ENCODE measurements at regions not wholly inside any gene's neighbourhood (a gene's known extent, or its start where the extent isn't known, plus 50 kb on each side); places are given as distances from the start of the nearest gene placed in this dataset.

GRCh38 chr1:235015291-235015985 lies 113.2 kb downstream of the TOMM20 start:
- intact Hi-C loops (cut with micrococcal nuclease; ENCODE audit: unreplicated experiment) = no loop called here
- TF ChIP-seq EZH2phosphoT487 (IDR thresholded peaks at IDR 0.05; ENCODE audit: borderline replicate concordance, low read depth, low read length) (no peak), CTCF (conservative IDR thresholded peaks at IDR 0.05; ENCODE audit: low read length) (no peak)
- Histone ChIP-seq H3K4me3 (ENCODE audit: low read depth, low read length, poor library complexity, severe bottlenecking) (no peak overlapping the region), H3K9me3 (ENCODE audit: low read length) (no peaks in the 10 kb centered on the region), H3K4me1 (ENCODE audit: insufficient read depth, low read length, poor library complexity, severe bottlenecking) (peaks cover 56% of the 10 kb centered on the region), H3K79me2 (ENCODE audit: insufficient read depth, low read depth, low read length) (no peaks in the 10 kb centered on the region), H4K20me1 (ENCODE audit: insufficient read depth, low read length) (no peaks in the 10 kb centered on the region), H3K27ac (ENCODE audit: low read depth, low read length, poor library complexity, severe bottlenecking) (no peak overlapping the region), H2AFZ (ENCODE audit: low read length) (peak overlapping the region; percentile 14; the same call in 1 of the 2 replicates), H3K9me2 (ENCODE audit: insufficient read depth, low read length) (no peaks in the 10 kb centered on the region), H3K4me2 (ENCODE audit: low read length) (peak overlapping the region; percentile 14; the same call in 1 of the 2 replicates), H3K36me3 (ENCODE audit: insufficient read depth, low read length) (no peaks in the 10 kb centered on the region)
- CTCF ChIA-PET (ENCODE audit: unreplicated experiment) = no interaction called here
- no TSS peak for BruUV-seq (replicated peaks)
- POLR2A ChIA-PET = interaction anchor here (0.9 to 2.9 kb wide), 5 partner anchors 9 to 60 kb away, joined by 3 to 19 read pairs (median 4); no protein-coding TSS in a partner anchor
- no peak for DNase-seq (ENCODE audit: low spot score)

- BruUV-seq (replicated peaks) = no TSS peak
- no peak overlapping the region for H3K27ac ChIP-seq (ENCODE audit: low read depth, low read length, poor library complexity, severe bottlenecking)
These were observed 113.9 kb downstream of the TOMM20 start for GRCh38 chr1:235014756-235015155.

More at GRCh38 chr1:235014756-235015155, 113.9 kb downstream of the TOMM20 start:
- H2AFZ ChIP-seq (ENCODE audit: low read length) = peak overlapping the region; percentile 17; the same call in 1 of the 2 replicates
- H3K9me3 ChIP-seq (ENCODE audit: low read length) = no peaks in the 10 kb centered on the region
- intact Hi-C loops (cut with micrococcal nuclease; ENCODE audit: unreplicated experiment) = no loop called here
- H3K4me3 ChIP-seq (ENCODE audit: low read depth, low read length, poor library complexity, severe bottlenecking) = no peak overlapping the region
- ChIA-PET CTCF (ENCODE audit: unreplicated experiment) (no interaction called here), POLR2A (interaction anchor here (1.0 kb wide), 1 partner anchor 58 kb away, joined by 3 read pairs; no protein-coding TSS in a partner anchor)
- no peak for DNase-seq (ENCODE audit: low spot score)
- no peaks in the 10 kb centered on the region for H3K79me2 ChIP-seq (ENCODE audit: insufficient read depth, low read depth, low read length)
- no peaks in the 10 kb centered on the region for H3K9me2 ChIP-seq (ENCODE audit: insufficient read depth, low read length)
- H4K20me1 ChIP-seq (ENCODE audit: insufficient read depth, low read length) = no peaks in the 10 kb centered on the region
- H3K36me3 ChIP-seq (ENCODE audit: insufficient read depth, low read length) = no peaks in the 10 kb centered on the region
- H3K4me1 ChIP-seq (ENCODE audit: insufficient read depth, low read length, poor library complexity, severe bottlenecking) = peaks cover 63% of the 10 kb centered on the region
- H3K4me2 ChIP-seq (ENCODE audit: low read length) = no peak overlapping the region
- no peak for TF ChIP-seq EZH2phosphoT487 (IDR thresholded peaks at IDR 0.05; ENCODE audit: borderline replicate concordance, low read depth, low read length)
- TF ChIP-seq CTCF (conservative IDR thresholded peaks at IDR 0.05; ENCODE audit: low read length) = no peak

Measured in OCI-LY7 (cell line).